Tibial nerve (tissue), 4 donors: ENCODE measurements at regions not wholly inside any gene's neighbourhood (a gene's known extent, or its start where the extent isn't known, plus 50 kb on each side); places are given as distances from the start of the nearest gene placed in this dataset.

Experiments used
- DNase-seq, 2 donors: peaks; one replicate each; pipeline ENCODE4 v3.0.0-alpha.2; 2019; ENCODE audit warnings: low spot score in 2 of 2
- H3K27ac ChIP-seq, 4 donors: fragments of 200-600 bp; sonication (generic) in 3 of 4; one replicate each; pipeline ENCODE4 v1.5.1; 2017 to 2019; ENCODE audit warnings: mild to moderate bottlenecking in 1 of 4
- H3K27me3 ChIP-seq, 2 donors: fragments of 200-600 bp; sonication (generic) in 1 of 2; one replicate each; pipeline versions ENCODE4 v1.5.1 to v1.6.0; 2017 to 2019
- H3K36me3 ChIP-seq, 3 donors: fragments of 200-600 bp; sonication (generic); one replicate each; pipeline ENCODE4 v1.5.1; 2018 to 2019
- H3K4me1 ChIP-seq, 4 donors: fragments of 200-600 bp; sonication (generic) in 3 of 4; one replicate each; pipeline ENCODE4 v1.5.1; 2017 to 2019
- H3K4me3 ChIP-seq, 4 donors: fragments of 200-600 bp; sonication (generic) in 3 of 4; one replicate each; pipeline ENCODE4 v1.5.1; 2017 to 2019; ENCODE audit warnings: mild to moderate bottlenecking in 1 of 4, moderate library complexity in 1 of 4
- H3K9me3 ChIP-seq, 4 donors: fragments of 200-600 bp; sonication (generic) in 3 of 4; one replicate each; pipeline ENCODE4 v1.5.1; 2017 to 2019
- CTCF ChIP-seq, 5 experiments: fragments of 200-600 bp in 3 of 5; fragments of 450-650 bp in 2 of 5; sonication (generic) in 3 of 5; IDR thresholded peaks; one replicate each; pipeline ENCODE4 v1.5.1; 2016 to 2019; ENCODE audit warnings: antibody characterized with exemption in 5 of 5, mild to moderate bottlenecking in 3 of 5, moderate library complexity in 2 of 5
- EP300 ChIP-seq, 2 donors: sonication (generic); formaldehyde crosslinking; IDR thresholded peaks; one replicate each; pipeline ENCODE4 v1.6.1; 2017; ENCODE audit warnings: antibody characterized with exemption in 2 of 2, mild to moderate bottlenecking in 1 of 2
- POLR2A ChIP-seq, 2 donors: fragments of 450-650 bp; IDR thresholded peaks; one replicate each; pipeline ENCODE4 v1.6.1; 2017; ENCODE audit warnings: antibody characterized with exemption in 2 of 2, mild to moderate bottlenecking in 2 of 2, moderate library complexity in 2 of 2
- whole genome bisulfite sequencing, 2 donors: methylation state at CpG; one replicate each; pipeline ENCODE4 v1.1.5; 2018; 5-methylcytosine and 5-hydroxymethylcytosine counted together

GRCh38 chr7:97390915-97391593 lies 273.6 kb downstream of the SDHAF3 start:
- no peaks in the 10 kb centered on the region for H3K36me3 ChIP-seq
- no peak overlapping the region for H3K27ac ChIP-seq
- peaks cover 0 to 7% (median 0%) of the 10 kb centered on the region in 4 donors for H3K9me3 ChIP-seq
- TF ChIP-seq EP300 (IDR thresholded peaks at IDR 0.05) (no peak), CTCF (IDR thresholded peaks at IDR 0.05) (no peak), POLR2A (IDR thresholded peaks at IDR 0.05) (no peak)
- H3K4me1 ChIP-seq: no peaks in the 10 kb centered on the region
- no peaks in the 10 kb centered on the region for H3K27me3 ChIP-seq
- WGBS, 2 donors: 78% methylated on average over 4 of the region's 4 CpGs
- DNase-seq: no peak
- no peak overlapping the region for H3K4me3 ChIP-seq

- peaks cover 0 to 11% (median 0%) of the 10 kb centered on the region in 4 donors for H3K4me1 ChIP-seq
- WGBS, 2 donors: 39 to 43% methylated on average over 5 of the region's 5 CpGs
- H3K27me3 ChIP-seq: no peaks in the 10 kb centered on the region
- DNase-seq: no peak
- H3K36me3 ChIP-seq: no peaks in the 10 kb centered on the region
- no peaks in the 10 kb centered on the region for H3K9me3 ChIP-seq
- no peak overlapping the region for H3K4me3 ChIP-seq
- no peak overlapping the region for H3K27ac ChIP-seq
- TF ChIP-seq POLR2A (IDR thresholded peaks at IDR 0.05) (no peak), EP300 (IDR thresholded peaks at IDR 0.05) (no peak), CTCF (IDR thresholded peaks at IDR 0.05) (no peak)
Observed at GRCh38 chr7:97401398-97401797, 283.9 kb downstream of the SDHAF3 start.

GRCh38 chr7:97405835-97406234 lies 288.3 kb downstream of the SDHAF3 start:
- no peaks in the 10 kb centered on the region for H3K27me3 ChIP-seq
- no peak overlapping the region for H3K4me3 ChIP-seq
- H3K9me3 ChIP-seq: no peaks in the 10 kb centered on the region
- peaks cover 0 to 11% (median 0%) of the 10 kb centered on the region in 4 donors for H3K4me1 ChIP-seq
- H3K27ac ChIP-seq: no peak overlapping the region
- no peaks in the 10 kb centered on the region for H3K36me3 ChIP-seq
- TF ChIP-seq CTCF (IDR thresholded peaks at IDR 0.05): no peak
- TF ChIP-seq EP300 (IDR thresholded peaks at IDR 0.05): no peak
- TF ChIP-seq POLR2A (IDR thresholded peaks at IDR 0.05): no peak
- 8 to 9% methylated on average over 3 of the region's 3 CpGs for WGBS, 2 donors
- no peak for DNase-seq

- no peak for DNase-seq
- Histone ChIP-seq H3K27me3 (no peaks in the 10 kb centered on the region), H3K27ac (no peak overlapping the region), H3K36me3 (no peaks in the 10 kb centered on the region), H3K4me1 (peaks cover 0 to 11% (median 0%) of the 10 kb centered on the region in 4 donors), H3K4me3 (no peak overlapping the region), H3K9me3 (no peaks in the 10 kb centered on the region)
- TF ChIP-seq CTCF (IDR thresholded peaks at IDR 0.05): no peak
Observed at GRCh38 chr7:97407106-97407505, 289.6 kb downstream of the SDHAF3 start.

GRCh38 chr7:97409346-97409745 lies 291.8 kb downstream of the SDHAF3 start:
- no peak overlapping the region for H3K4me3 ChIP-seq
- peaks cover 0 to 11% (median 0%) of the 10 kb centered on the region in 4 donors for H3K4me1 ChIP-seq
- 80 to 88% methylated on average over 2 of the region's 2 CpGs for WGBS, 2 donors
- DNase-seq: no peak
- no peak overlapping the region for H3K27ac ChIP-seq
- TF ChIP-seq EP300 (IDR thresholded peaks at IDR 0.05): no peak
- no peak for TF ChIP-seq POLR2A (IDR thresholded peaks at IDR 0.05)
- TF ChIP-seq CTCF (IDR thresholded peaks at IDR 0.05): no peak
- no peaks in the 10 kb centered on the region for H3K9me3 ChIP-seq
- no peaks in the 10 kb centered on the region for H3K36me3 ChIP-seq
- no peaks in the 10 kb centered on the region for H3K27me3 ChIP-seq
